CD1c-positive myeloid dendritic cell (primary cell): ENCODE measurements at regions not wholly inside any gene's neighbourhood (a gene's known extent, or its start where the extent isn't known, plus 50 kb on each side); places are given as distances from the start of the nearest gene placed in this dataset.

ENCODE experiments used
- DNase-seq: peaks from one replicate; pipeline ENCODE4 v3.0.0-alpha.2; 2016; ENCODE audit errors: extremely low spot score

GRCh38 chr15:101124731-101125451 is 127.0 kb downstream of the CHSY1 start:
- peak; percentile 78 for DNase-seq

GRCh38 chr15:101123222-101123910 is 128.5 kb downstream of the CHSY1 start:
- DNase-seq: peak; percentile 48

- no peak for DNase-seq
Measured at GRCh38 chr15:101122806-101123205, 129.0 kb downstream of the CHSY1 start.

GRCh38 chr15:101122266-101122665 is 129.6 kb downstream of the CHSY1 start:
- no peak for DNase-seq

DNA sequence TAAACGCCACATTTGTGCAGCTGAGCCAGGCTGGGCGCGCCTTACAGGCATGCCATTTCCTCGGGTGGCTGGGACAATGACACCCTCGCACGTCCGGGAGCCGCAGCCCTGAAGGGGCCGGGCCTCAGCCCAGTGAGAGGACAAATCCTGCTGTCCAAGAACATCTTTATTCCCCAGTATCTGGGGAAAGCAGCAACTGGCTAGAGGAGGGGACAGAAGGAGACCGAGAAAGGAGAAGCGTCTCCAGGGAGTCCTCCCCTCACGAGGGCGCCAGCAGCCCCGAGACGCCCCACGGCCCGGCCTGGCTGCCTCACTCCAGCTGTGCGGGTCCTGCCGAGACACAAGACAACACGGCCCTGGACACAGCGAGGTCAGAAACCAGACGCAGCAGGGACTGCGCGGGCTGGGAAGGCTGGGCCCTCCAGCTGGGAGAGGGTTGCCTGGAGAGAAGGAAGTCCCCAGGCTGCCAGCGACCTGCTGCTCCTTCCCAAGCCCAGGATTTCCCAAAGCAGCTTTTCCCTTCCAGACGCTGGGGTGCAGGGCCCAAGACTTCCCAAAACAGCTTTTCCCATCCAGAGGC is 130.2 kb downstream of the CHSY1 start:
- peak; percentile 60 for DNase-seq

DNA sequence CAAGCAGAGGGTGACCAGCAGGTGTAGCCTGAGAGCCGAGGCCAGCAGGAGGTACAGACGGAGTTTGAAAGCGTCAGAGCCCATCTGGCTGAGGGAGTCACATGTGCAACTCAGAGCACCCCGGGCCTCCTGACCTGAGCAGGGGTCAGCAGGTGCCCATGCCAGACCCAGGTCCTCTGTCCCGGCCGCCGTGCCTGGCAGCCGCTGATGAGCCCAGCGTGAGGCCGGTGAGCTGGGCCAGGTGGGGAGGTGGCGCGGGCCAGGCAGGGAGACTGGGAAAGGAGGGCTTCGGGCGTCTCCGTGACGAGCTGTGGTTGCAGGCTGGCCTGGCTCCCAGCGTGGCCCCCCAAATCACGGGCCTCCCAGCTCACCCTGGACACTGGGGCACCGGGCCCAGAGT is 130.9 kb downstream of the CHSY1 start:
- no peak for DNase-seq

DNA sequence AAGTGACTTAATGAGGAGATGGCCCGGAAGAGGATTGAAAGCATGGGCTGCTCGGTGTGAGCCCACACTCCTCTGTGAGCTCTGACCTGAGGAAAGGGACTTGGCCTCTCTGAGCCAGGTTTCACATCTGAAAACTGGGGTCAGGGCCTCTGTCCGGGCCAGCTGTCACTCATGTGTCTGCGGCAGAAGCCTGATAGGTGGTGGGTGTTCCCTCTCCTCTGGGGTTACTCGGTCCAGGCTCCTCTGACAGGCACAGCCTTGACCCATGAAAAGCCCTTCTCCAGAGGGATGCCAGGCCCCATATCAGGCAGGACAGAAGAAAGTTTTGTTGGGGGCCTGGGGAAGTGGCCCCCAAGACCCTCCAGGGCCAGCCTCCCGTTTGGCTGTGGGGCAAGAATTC is 131.4 kb downstream of the CHSY1 start:
- DNase-seq: no peak
